ENCODE measurements at regions not wholly inside any gene's neighbourhood (a gene's known extent, or its start where the extent isn't known, plus 50 kb on each side); places are given as distances from the start of the nearest gene placed in this dataset.

GRCh38 chr2:59150217-59150849 lies 909.2 kb upstream of the FANCL start:
- no peak overlapping the region for H3K27ac ChIP-seq (ENCODE audit: low read length)
- TF ChIP-seq POLR2AphosphoS5 (IDR thresholded peaks at IDR 0.05) (no peak), EZH2 (IDR thresholded peaks at IDR 0.05; ENCODE audit: borderline replicate concordance, insufficient read depth, low read length, poor library complexity, severe bottlenecking) (no peak)

GRCh38 chr2:59149271-59149670 lies 908.1 kb upstream of the FANCL start:
- no peaks in the 10 kb centered on the region for H3K27me3 ChIP-seq (ENCODE audit: insufficient read depth, low read depth, low read length)
- H3K36me3 ChIP-seq (ENCODE audit: insufficient read depth, low read length): no peaks in the 10 kb centered on the region
- H4K20me1 ChIP-seq (ENCODE audit: insufficient read depth): no peaks in the 10 kb centered on the region
- H3K9me3 ChIP-seq (ENCODE audit: low read length): no peaks in the 10 kb centered on the region
- H3K79me2 ChIP-seq (replicated peaks; ENCODE audit: insufficient read depth, low read length): no peaks in the 10 kb centered on the region
- no peak overlapping the region for H3K27ac ChIP-seq (ENCODE audit: low read length)
- no peaks in the 10 kb centered on the region for H3F3A ChIP-seq (ENCODE audit: insufficient read depth, low read length, poor library complexity, severe bottlenecking)
- no peaks in the 10 kb centered on the region for H3K9me2 ChIP-seq (ENCODE audit: insufficient read depth, low read length)
- no peak overlapping the region for H3K4me3 ChIP-seq (ENCODE audit: low read length)
- H2AFZ ChIP-seq (ENCODE audit: low read depth, low read length): no peak overlapping the region
- no peak overlapping the region for H3K9ac ChIP-seq (ENCODE audit: low read length)
- TF ChIP-seq RAD21 (conservative IDR thresholded peaks at IDR 0.05) (no peak), EZH2 (IDR thresholded peaks at IDR 0.05; ENCODE audit: borderline replicate concordance, insufficient read depth, low read length, poor library complexity, severe bottlenecking) (no peak)
- H3K4me2 ChIP-seq (ENCODE audit: low read length): no peak overlapping the region

More at GRCh38 chr2:59150217-59150849, 909.2 kb upstream of the FANCL start:
- Histone ChIP-seq H3K27me3 (ENCODE audit: insufficient read depth, low read depth, low read length) (no peaks in the 10 kb centered on the region), H3K9ac (ENCODE audit: low read length) (no peak overlapping the region), H3K9me3 (ENCODE audit: low read length) (no peaks in the 10 kb centered on the region), H3K36me3 (ENCODE audit: insufficient read depth, low read length) (no peaks in the 10 kb centered on the region), H4K20me1 (ENCODE audit: insufficient read depth) (no peaks in the 10 kb centered on the region), H3K4me2 (ENCODE audit: low read length) (no peak overlapping the region), H2AFZ (ENCODE audit: low read depth, low read length) (no peak overlapping the region), H3K79me2 (replicated peaks; ENCODE audit: insufficient read depth, low read length) (no peaks in the 10 kb centered on the region), H3K4me3 (ENCODE audit: low read length) (no peak overlapping the region), H3K9me2 (ENCODE audit: insufficient read depth, low read length) (no peaks in the 10 kb centered on the region), H3F3A (ENCODE audit: insufficient read depth, low read length, poor library complexity, severe bottlenecking) (no peaks in the 10 kb centered on the region)

GRCh38 chr2:59112258-59112657 lies 871.1 kb upstream of the FANCL start:
- Histone ChIP-seq H3F3A (ENCODE audit: insufficient read depth, low read length, poor library complexity, severe bottlenecking) (no peaks in the 10 kb centered on the region), H3K9me2 (ENCODE audit: insufficient read depth, low read length) (no peaks in the 10 kb centered on the region), H3K4me3 (ENCODE audit: low read length) (no peak overlapping the region), H4K20me1 (ENCODE audit: insufficient read depth) (no peaks in the 10 kb centered on the region), H3K27me3 (ENCODE audit: insufficient read depth, low read depth, low read length) (no peaks in the 10 kb centered on the region), H3K4me2 (ENCODE audit: low read length) (no peak overlapping the region), H2AFZ (ENCODE audit: low read depth, low read length) (no peak overlapping the region), H3K9me3 (ENCODE audit: low read length) (no peaks in the 10 kb centered on the region), H3K79me2 (replicated peaks; ENCODE audit: insufficient read depth, low read length) (no peaks in the 10 kb centered on the region), H3K9ac (ENCODE audit: low read length) (no peak overlapping the region), H3K36me3 (ENCODE audit: insufficient read depth, low read length) (no peaks in the 10 kb centered on the region), H3K27ac (ENCODE audit: low read length) (no peak overlapping the region)
- no peak for TF ChIP-seq REST (IDR thresholded peaks at IDR 0.05; ENCODE audit: borderline replicate concordance)
- TF ChIP-seq EP300 (conservative IDR thresholded peaks at IDR 0.05; ENCODE audit: poor library complexity, severe bottlenecking): no peak
- no peak for TF ChIP-seq TAF1 (IDR thresholded peaks at IDR 0.05; ENCODE audit: low read depth)
- no peak for TF ChIP-seq MXI1 (conservative IDR thresholded peaks at IDR 0.05; ENCODE audit: poor library complexity, severe bottlenecking)
- no peak for TF ChIP-seq POLR2AphosphoS5 (IDR thresholded peaks at IDR 0.05)
- TF ChIP-seq CTCF (IDR thresholded peaks at IDR 0.05; ENCODE audit: poor library complexity, severe bottlenecking): no peak
- TF ChIP-seq EZH2 (IDR thresholded peaks at IDR 0.05; ENCODE audit: borderline replicate concordance, insufficient read depth, low read length, poor library complexity, severe bottlenecking): no peak
- TF ChIP-seq RAD21 (conservative IDR thresholded peaks at IDR 0.05): no peak
- no peak for TF ChIP-seq SMC3 (conservative IDR thresholded peaks at IDR 0.05; ENCODE audit: poor library complexity)
